Vagina (tissue), 2 donors: ENCODE measurements at regions not wholly inside any gene's neighbourhood (a gene's known extent, or its start where the extent isn't known, plus 50 kb on each side); places are given as distances from the start of the nearest gene placed in this dataset.

ENCODE experiments used
- CTCF ChIP-seq, 3 experiments: fragments of 450-650 bp in 2 of 3; fragments of 200-600 bp in 1 of 3; sonication (generic) in 1 of 3; IDR thresholded peaks; one replicate each; pipeline ENCODE4 v1.5.1; 2017 to 2019; ENCODE audit warnings: antibody characterized with exemption in 3 of 3, mild to moderate bottlenecking in 2 of 3, moderate library complexity in 2 of 3
- POLR2A ChIP-seq, 2 donors: fragments of 450-650 bp; IDR thresholded peaks; one replicate each; pipeline ENCODE4 v1.6.1; 2017; ENCODE audit warnings: antibody characterized with exemption in 2 of 2, mild to moderate bottlenecking in 2 of 2, moderate library complexity in 2 of 2

- TF ChIP-seq CTCF (IDR thresholded peaks at IDR 0.05) (no peak), POLR2A (IDR thresholded peaks at IDR 0.05) (no peak)
Measured at GRCh38 chr2:236672606-236673005, 103.0 kb downstream of the ACKR3 start.
